Left lung (tissue), 4 donors: ENCODE measurements at regions not wholly inside any gene's neighbourhood (a gene's known extent, or its start where the extent isn't known, plus 50 kb on each side); places are given as distances from the start of the nearest gene placed in this dataset.

Experiments
- ATAC-seq: fragments of 200-7000 bp; cut with Tn5 transposase; one replicate; pipeline ENCODE4 v1.9.1; 2020; ENCODE audit warnings: moderate library complexity
- DNase-seq, 4 donors: peaks; one replicate each; pipeline ENCODE4 v3.0.0-alpha.2; 2013 to 2020
- H3K27ac ChIP-seq, 2 donors: fragments of 200-600 bp; sonication (generic) in 1 of 2; one replicate each; pipeline versions ENCODE4 v1.5.0 to v1.8.0; 2020 to 2021
- H3K27me3 ChIP-seq, 2 donors: fragments of 200-600 bp; sonication (generic) in 1 of 2; one replicate each; pipeline versions ENCODE4 v1.5.0 to v1.8.0; 2020 to 2021
- H3K36me3 ChIP-seq, 2 donors: fragments of 200-600 bp; sonication (generic) in 1 of 2; one replicate each; pipeline versions ENCODE4 v1.5.0 to v1.8.0; 2020 to 2021
- H3K4me1 ChIP-seq, 2 donors: fragments of 200-600 bp; one replicate each; pipeline ENCODE4 v1.8.0; 2021
- H3K4me3 ChIP-seq, 2 donors: fragments of 200-600 bp; sonication (generic) in 1 of 2; one replicate each; pipeline versions ENCODE4 v1.5.0 to v1.8.0; 2020 to 2021; ENCODE audit warnings: mild to moderate bottlenecking in 1 of 2
- H3K9me3 ChIP-seq, 2 donors: fragments of 200-600 bp; sonication (generic) in 1 of 2; one replicate each; pipeline versions ENCODE4 v1.5.0 to v1.8.0; 2020 to 2021
- CTCF ChIP-seq, 2 donors: fragments of 200-600 bp; sonication (generic) in 1 of 2; IDR thresholded peaks; one replicate each; pipeline versions ENCODE4 v1.5.0 to v1.8.0; 2021; ENCODE audit warnings: antibody characterized with exemption in 2 of 2
- intact Hi-C, 2 donors: fragments of 100-400 bp; cut with DNase I; formaldehyde crosslinking; loops; one replicate each; pipeline versions ENCODE4 v1.11.2 to v1.14.2; 2022
- donor health status: DM: no; HTN: yes; CAD: no.
- donor health status: DM: no; HTN: no; CAD: no.

DNA sequence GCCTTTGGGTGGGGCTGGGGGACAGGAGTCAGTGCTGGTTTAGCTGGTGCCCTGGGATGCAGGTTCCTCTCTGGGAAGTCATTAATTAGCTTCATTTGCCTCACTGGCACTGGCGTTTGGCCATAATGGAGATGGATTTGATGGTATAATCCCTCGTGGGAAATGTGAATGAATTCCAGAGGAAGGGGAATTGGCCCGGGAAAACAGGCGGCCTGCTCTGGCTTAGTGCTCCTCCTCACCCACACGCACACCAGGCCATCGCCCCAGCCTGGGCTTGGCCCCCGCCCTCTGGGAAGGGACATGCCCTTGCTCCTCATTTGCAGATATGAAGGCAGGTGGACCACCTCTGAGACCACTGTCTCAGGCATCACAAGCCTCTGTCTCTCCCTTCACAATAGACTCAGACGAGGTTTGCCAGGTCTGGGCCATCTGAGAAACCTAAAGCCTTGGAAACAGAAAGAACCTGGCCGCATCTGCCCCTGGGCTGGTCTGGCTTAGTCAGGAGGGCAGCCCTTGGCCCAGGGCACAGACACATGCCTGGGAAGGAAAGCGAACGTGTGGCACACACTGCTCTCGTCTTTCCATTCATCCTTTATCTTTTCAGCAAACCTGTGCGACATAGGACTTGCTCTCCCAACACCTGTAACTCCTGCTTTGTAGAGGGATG lies 199.2 kb upstream of the CDH4 start:
- Histone ChIP-seq H3K4me3 (no peak overlapping the region), H3K36me3 (no peaks in the 10 kb centered on the region), H3K27ac (no peak overlapping the region), H3K4me1 (no peaks in the 10 kb centered on the region), H3K27me3 (peaks cover 0 to 13% of the 10 kb centered on the region in 2 donors), H3K9me3 (no peaks in the 10 kb centered on the region)
- ATAC-seq: no peak
- intact Hi-C loops: no loop called here
- no peak for TF ChIP-seq CTCF (IDR thresholded peaks at IDR 0.05)
- DNase-seq: no peak

GRCh38 chr20:61053487-61053886 lies 198.6 kb upstream of the CDH4 start:
- Histone ChIP-seq H3K36me3 (no peaks in the 10 kb centered on the region), H3K4me1 (no peaks in the 10 kb centered on the region)
- no peak for TF ChIP-seq CTCF (IDR thresholded peaks at IDR 0.05)

GRCh38 chr20:61053889-61054288 lies 198.2 kb upstream of the CDH4 start:
- intact Hi-C loops: no loop called here
- ATAC-seq (no peak), DNase-seq (no peak)
- no peaks in the 10 kb centered on the region for H3K9me3 ChIP-seq
- H3K36me3 ChIP-seq: no peaks in the 10 kb centered on the region
- no peaks in the 10 kb centered on the region for H3K4me1 ChIP-seq
- no peak overlapping the region for H3K27ac ChIP-seq
- no peak overlapping the region for H3K4me3 ChIP-seq
- no peak for TF ChIP-seq CTCF (IDR thresholded peaks at IDR 0.05)
- peaks cover 0 to 13% of the 10 kb centered on the region in 2 donors for H3K27me3 ChIP-seq

More at GRCh38 chr20:61053487-61053886, 198.6 kb upstream of the CDH4 start:
- ATAC-seq: no peak
- H3K9me3 ChIP-seq: no peaks in the 10 kb centered on the region
- peaks cover 0 to 13% of the 10 kb centered on the region in 2 donors for H3K27me3 ChIP-seq
- no peak for DNase-seq
- H3K4me3 ChIP-seq: no peak overlapping the region
- no peak overlapping the region for H3K27ac ChIP-seq
- intact Hi-C loops: no loop called here

DNA sequence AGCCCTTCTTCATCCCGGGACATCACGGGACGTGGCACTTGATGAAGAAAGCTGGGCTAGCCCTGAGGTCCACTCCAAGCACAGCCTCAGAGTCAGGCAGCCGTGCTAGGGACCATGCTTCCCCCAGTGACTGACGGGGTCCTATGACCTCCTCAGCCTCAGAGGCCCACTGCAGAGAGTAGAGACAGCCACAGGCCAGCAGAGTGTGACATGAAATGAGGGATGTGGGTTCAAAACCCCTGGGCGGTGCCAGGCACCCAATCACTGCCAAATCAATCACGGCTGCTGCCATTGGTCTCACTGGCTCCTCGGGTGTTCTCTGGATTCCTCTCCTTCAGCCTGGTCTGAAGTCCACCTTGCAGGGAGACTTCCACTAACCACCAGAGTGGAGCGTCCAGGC lies 197.7 kb upstream of the CDH4 start:
- intact Hi-C loops: no loop called here
- no peak for TF ChIP-seq CTCF (IDR thresholded peaks at IDR 0.05)

DNA sequence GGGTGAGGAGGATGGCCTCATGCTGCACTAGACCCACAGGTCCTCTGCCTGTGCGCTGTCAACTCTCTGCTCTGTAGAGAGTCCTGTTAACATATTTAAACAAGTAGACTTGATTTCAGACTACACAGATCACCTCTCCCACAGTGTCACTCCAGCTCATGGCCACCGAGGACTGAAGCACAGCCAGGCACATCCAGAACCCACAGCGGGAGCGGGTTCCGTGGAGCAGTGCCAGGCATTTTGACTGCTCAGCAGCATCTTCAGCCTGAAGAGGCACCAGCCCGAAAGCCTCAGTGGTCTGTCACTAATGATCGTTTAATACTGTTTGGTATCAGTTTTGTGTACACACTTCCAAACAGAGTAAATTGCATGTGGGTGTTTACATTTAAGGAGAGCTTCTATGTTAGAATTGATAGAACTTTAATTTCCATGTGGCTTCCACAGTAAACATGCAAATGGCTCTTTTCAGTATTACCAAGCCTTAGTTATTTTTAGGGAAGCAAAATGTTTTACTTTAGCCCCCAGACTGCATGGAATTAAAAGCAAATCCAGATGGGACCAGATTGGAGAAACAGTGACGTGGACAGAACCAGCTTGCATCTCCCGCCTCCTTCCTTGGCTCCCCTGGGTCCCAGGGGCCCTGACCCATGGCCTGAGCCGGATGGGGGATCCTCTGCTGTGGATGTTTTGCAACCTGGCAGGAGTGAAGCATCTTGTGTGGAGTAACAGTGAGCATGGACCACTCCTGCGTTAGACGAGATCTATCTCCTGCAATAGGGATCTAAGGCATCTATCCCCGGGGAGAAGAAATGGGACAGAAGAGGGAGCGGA lies 196.7 kb upstream of the CDH4 start:
- no peaks in the 10 kb centered on the region for H3K36me3 ChIP-seq
- no peaks in the 10 kb centered on the region for H3K9me3 ChIP-seq
- TF ChIP-seq CTCF (IDR thresholded peaks at IDR 0.05): no peak
- ATAC-seq (no peak), DNase-seq (peak in 2 of 4 donors; percentile 71 to 74)
- no peak overlapping the region for H3K4me3 ChIP-seq
- H3K4me1 ChIP-seq: no peaks in the 10 kb centered on the region
- peaks cover 0 to 13% of the 10 kb centered on the region in 2 donors for H3K27me3 ChIP-seq
- H3K27ac ChIP-seq: no peak overlapping the region
- intact Hi-C loops: no loop called here

More for the DNA sequence above, 197.7 kb upstream of the CDH4 start:
- H3K27me3 ChIP-seq: peaks cover 0 to 13% of the 10 kb centered on the region in 2 donors
- no peaks in the 10 kb centered on the region for H3K9me3 ChIP-seq
- H3K27ac ChIP-seq: no peak overlapping the region
- no peaks in the 10 kb centered on the region for H3K36me3 ChIP-seq
- H3K4me3 ChIP-seq: no peak overlapping the region
- DNase-seq (no peak), ATAC-seq (no peak)
- no peaks in the 10 kb centered on the region for H3K4me1 ChIP-seq
